ENCODE measurements at regions not wholly inside any gene's neighbourhood (a gene's known extent, or its start where the extent isn't known, plus 50 kb on each side); places are given as distances from the start of the nearest gene placed in this dataset.
"Not testable (repeated sequence)": the region's sequence is repeated elsewhere in the genome, so short reads cannot be mapped to it uniquely, and the experiment has no call there.

DNA sequence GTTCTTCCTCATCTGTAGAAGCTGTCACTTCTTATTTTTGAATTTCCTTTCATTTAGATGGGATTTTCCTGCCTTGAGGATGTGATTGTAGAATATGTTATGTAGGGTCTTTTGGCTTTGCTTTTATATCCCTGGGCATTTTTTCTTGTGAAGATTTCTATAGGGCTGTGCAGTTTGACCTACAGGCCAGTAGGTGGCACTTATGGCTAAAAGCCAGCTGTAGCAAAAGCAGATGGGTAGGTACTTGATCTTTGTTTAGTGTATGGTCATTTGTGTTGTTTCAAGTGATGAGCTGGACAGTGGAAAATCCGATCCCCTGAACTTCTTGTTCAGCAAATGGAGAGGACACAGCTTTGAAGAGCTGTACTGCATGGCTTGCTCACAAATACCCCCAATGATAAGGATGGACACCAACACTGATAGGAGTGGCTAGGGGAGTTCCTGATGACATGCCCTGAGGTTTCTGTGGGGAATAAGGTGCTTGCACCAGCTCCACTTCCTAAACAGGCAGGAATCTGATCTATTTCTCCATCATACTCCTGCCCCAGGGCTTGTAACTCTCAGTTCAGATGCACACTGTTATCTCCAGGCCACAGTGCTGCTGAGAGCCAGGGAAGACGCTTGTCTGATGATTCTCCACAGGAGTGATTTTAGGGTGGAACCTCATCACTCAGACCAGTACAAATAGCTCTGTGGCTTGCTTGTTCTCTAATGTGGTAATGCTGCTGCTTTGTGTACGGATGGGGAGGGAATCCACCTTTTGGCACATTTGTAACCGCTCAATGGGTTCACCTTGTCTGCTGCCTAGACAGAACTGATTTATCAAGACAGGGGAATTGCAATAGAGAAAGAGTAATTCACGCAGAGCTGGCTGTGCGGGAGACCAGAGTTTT lies 417.1 kb upstream of the MAGEB16 start:
- Mint-ChIP-seq H3K27me3 (no peaks in the 10 kb centered on the region), H3K4me3 (no peak overlapping the region), H3K4me1 (ENCODE audit: unreplicated experiment) (peaks cover 3% of the 10 kb centered on the region), H3K9me3 (no peaks in the 10 kb centered on the region), H3K27ac (peak overlapping the region; percentile 27), H3K36me3 (no peaks in the 10 kb centered on the region)
- DNase-seq (ENCODE audit: extremely low spot score, unreplicated experiment), result no peak
- TF ChIP-seq, protein P1, sequence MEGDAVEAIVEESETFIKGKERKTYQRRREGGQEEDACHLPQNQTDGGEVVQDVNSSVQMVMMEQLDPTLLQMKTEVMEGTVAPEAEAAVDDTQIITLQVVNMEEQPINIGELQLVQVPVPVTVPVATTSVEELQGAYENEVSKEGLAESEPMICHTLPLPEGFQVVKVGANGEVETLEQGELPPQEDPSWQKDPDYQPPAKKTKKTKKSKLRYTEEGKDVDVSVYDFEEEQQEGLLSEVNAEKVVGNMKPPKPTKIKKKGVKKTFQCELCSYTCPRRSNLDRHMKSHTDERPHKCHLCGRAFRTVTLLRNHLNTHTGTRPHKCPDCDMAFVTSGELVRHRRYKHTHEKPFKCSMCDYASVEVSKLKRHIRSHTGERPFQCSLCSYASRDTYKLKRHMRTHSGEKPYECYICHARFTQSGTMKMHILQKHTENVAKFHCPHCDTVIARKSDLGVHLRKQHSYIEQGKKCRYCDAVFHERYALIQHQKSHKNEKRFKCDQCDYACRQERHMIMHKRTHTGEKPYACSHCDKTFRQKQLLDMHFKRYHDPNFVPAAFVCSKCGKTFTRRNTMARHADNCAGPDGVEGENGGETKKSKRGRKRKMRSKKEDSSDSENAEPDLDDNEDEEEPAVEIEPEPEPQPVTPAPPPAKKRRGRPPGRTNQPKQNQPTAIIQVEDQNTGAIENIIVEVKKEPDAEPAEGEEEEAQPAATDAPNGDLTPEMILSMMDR (conservative IDR thresholded peaks at IDR 0.05), result peak; percentile 74

DNA sequence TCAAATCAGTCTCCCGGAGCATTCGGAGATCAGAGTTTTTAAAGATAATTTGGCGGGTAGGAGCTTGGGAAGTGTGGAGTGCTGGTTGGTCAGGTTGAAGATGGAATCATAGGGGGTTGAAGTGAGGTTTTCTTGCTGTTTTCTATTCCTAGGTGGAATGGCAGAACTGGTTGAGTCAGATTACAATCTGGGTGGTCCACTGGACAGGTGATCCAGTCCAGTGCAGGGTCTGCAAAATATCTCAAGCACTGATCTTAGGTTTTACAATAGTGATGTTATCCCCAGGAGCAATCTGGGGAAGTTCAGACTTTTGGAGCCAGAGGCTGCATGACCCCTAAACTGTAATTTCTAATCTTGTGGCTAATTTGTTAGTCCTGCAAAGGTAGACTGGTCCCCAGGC lies 416.4 kb upstream of the MAGEB16 start:
- not testable (repeated sequence) for H3K9me3 Mint-ChIP-seq; H3K4me1 Mint-ChIP-seq (ENCODE audit: unreplicated experiment); H3K4me3 Mint-ChIP-seq; H3K27me3 Mint-ChIP-seq; DNase-seq (ENCODE audit: extremely low spot score, unreplicated experiment); H3K36me3 Mint-ChIP-seq
- H3K27ac Mint-ChIP-seq, result peak overlapping the region; percentile 27

DNA sequence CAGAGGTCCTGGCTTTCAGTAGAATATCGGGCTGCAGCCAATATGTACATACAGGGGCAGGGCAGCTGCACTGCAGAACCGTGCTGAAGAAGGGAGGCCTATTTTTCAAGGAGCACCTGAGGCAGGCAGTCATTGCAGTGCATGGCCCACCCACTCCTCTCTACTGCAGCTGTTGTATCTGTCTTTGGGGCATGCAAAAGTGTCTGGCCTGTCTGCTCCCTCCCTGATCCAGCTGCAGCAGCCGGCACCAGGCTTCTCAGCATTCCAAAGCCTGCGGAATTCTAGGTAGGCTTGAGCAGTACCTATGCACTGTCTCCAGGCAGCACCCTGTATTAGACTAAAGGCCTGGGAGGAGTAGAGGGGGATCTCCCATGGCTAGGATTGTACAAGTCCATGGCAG lies 415.2 kb upstream of the MAGEB16 start:
- H3K4me1 Mint-ChIP-seq (ENCODE audit: unreplicated experiment), result peaks cover 3% of the 10 kb centered on the region
- H3K27ac Mint-ChIP-seq, result no peak overlapping the region
- no peaks in the 10 kb centered on the region for H3K36me3 Mint-ChIP-seq
- no peak overlapping the region for H3K4me3 Mint-ChIP-seq
- no peaks in the 10 kb centered on the region for H3K27me3 Mint-ChIP-seq
- no peak for DNase-seq (ENCODE audit: extremely low spot score, unreplicated experiment)
- TF ChIP-seq, protein P1 (conservative IDR thresholded peaks at IDR 0.05), result no peak
- H3K9me3 Mint-ChIP-seq, result no peaks in the 10 kb centered on the region

DNA sequence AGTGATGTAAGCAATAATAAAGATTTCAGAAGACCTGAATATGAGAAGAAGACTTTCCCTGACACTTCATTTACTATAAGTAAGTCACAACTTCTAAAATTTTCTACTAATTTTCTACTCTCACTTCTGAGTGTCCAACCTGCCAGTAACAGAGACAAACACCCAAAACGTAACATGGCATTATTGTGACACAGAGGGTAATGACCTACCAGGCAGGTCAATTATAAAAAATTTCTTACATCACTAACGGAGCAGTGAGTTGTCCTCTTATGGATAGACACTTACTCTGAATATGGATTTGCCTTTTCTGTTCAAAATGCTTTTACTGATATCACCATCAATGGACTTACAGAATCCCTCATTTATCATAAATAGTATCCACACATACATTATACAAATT lies 405.9 kb upstream of the MAGEB16 start:
- H3K27me3 Mint-ChIP-seq, result no peaks in the 10 kb centered on the region
- no peak overlapping the region for H3K27ac Mint-ChIP-seq
- no peaks in the 10 kb centered on the region for H3K36me3 Mint-ChIP-seq
- H3K4me1 Mint-ChIP-seq (ENCODE audit: unreplicated experiment), result no peaks in the 10 kb centered on the region
- no peak overlapping the region for H3K4me3 Mint-ChIP-seq
- no peak for DNase-seq (ENCODE audit: extremely low spot score, unreplicated experiment)
- no peaks in the 10 kb centered on the region for H3K9me3 Mint-ChIP-seq
- TF ChIP-seq, protein P1 (conservative IDR thresholded peaks at IDR 0.05), result no peak

DNA sequence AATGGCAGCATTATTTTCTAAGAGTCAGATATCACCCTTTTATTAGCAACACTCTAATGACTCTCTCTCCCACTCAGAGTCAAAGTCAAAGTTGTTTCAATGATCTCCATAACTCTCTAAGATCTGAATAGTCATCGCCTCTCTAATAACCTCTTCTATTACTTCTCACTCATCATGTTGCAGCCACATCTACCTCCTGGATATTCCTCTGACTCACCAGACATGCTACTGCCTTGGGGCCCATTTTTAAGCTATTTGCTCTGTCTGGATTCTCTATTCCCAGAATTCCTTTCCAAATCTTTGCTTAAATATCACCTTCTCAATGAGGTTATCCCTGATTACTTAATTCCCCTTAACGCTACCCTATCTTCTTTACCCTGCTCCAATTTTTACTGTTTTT lies 391.8 kb upstream of the MAGEB16 start:
- Mint-ChIP-seq H3K4me1 (ENCODE audit: unreplicated experiment) (no peaks in the 10 kb centered on the region), H3K36me3 (no peaks in the 10 kb centered on the region), H3K27me3 (no peaks in the 10 kb centered on the region), H3K27ac (no peak overlapping the region), H3K4me3 (no peak overlapping the region), H3K9me3 (no peaks in the 10 kb centered on the region)
- no peak for DNase-seq (ENCODE audit: extremely low spot score, unreplicated experiment)
- TF ChIP-seq, protein P1 (conservative IDR thresholded peaks at IDR 0.05), result no peak

DNA sequence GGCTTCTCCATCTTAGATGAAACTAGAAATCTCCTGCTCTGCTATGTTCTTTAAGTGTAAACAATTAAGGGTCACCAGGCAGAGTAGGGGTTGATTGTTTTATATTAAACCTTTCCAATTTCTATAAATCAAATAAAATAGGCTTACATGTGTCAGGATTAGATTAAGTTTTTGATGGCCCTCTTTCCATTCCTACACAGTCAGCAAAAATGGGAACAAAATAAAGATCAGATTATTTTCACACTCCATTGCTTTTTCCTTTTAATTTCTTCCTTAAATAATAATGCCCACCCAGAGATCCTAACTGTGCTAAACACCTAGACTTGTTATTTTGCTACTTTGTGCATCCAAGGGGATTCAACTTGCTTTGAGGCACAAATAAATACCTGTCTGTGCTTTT lies 381.4 kb upstream of the MAGEB16 start:
- TF ChIP-seq, protein P1 (conservative IDR thresholded peaks at IDR 0.05), result no peak
- no peak overlapping the region for H3K27ac Mint-ChIP-seq
- H3K36me3 Mint-ChIP-seq, result no peaks in the 10 kb centered on the region
- no peaks in the 10 kb centered on the region for H3K27me3 Mint-ChIP-seq
- H3K4me1 Mint-ChIP-seq (ENCODE audit: unreplicated experiment), result no peaks in the 10 kb centered on the region
- DNase-seq (ENCODE audit: extremely low spot score, unreplicated experiment), result no peak
- peaks cover 8% of the 10 kb centered on the region for H3K9me3 Mint-ChIP-seq
- no peak overlapping the region for H3K4me3 Mint-ChIP-seq
